ENCODE measurements at regions not wholly inside any gene's neighbourhood (a gene's known extent, or its start where the extent isn't known, plus 50 kb on each side); places are given as distances from the start of the nearest gene placed in this dataset.

DNA sequence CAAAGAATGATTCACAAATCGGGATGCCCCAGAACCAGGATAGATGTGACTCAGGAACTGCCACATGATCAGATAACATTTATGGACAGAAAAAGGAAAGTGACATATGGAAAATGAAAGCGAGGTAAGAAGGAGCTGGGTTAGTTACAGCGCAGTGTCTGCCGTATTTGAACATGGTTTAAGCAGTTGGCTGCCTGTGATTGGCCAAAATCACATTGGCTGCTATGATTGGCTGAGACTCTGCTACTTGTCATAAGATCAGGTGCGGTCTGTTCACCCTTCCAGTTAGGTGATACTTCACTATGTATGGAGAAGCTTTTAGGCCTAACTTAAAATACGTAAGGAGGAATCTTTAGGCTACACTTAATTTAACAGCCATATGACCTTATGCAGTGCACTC lies 322.7 kb upstream of the HAND2 start:
- no peak for TF ChIP-seq OSR1 (CRISPR knock-in tag; IDR thresholded peaks at IDR 0.05)
- no peak for TF ChIP-seq RARB (CRISPR knock-in tag; IDR thresholded peaks at IDR 0.05)
- ATAC-seq: no peak

GRCh38 chr4:173845580-173845979 lies 315.6 kb upstream of the HAND2 start:
- TF ChIP-seq ZFP3 (CRISPR knock-in tag; IDR thresholded peaks at IDR 0.05) (no peak), ARNTL (CRISPR knock-in tag; IDR thresholded peaks at IDR 0.05; ENCODE audit: borderline replicate concordance, low read depth) (no peak), SNAI2 (CRISPR knock-in tag; IDR thresholded peaks at IDR 0.05) (no peak), GLIS3 (CRISPR knock-in tag; IDR thresholded peaks at IDR 0.05) (no peak), TOX (CRISPR knock-in tag; IDR thresholded peaks at IDR 0.05; ENCODE audit: borderline replicate concordance) (no peak), ZNF565 (CRISPR knock-in tag; conservative IDR thresholded peaks at IDR 0.05; ENCODE audit: low read depth) (no peak), ZC3H10 (CRISPR knock-in tag; IDR thresholded peaks at IDR 0.05) (no peak), PPARA (CRISPR knock-in tag; IDR thresholded peaks at IDR 0.05; ENCODE audit: borderline replicate concordance) (no peak), RARB (CRISPR knock-in tag; IDR thresholded peaks at IDR 0.05) (no peak), ISL1 (CRISPR knock-in tag; IDR thresholded peaks at IDR 0.05) (no peak), ZNF8 (CRISPR knock-in tag; IDR thresholded peaks at IDR 0.05) (no peak), PATZ1 (CRISPR knock-in tag; IDR thresholded peaks at IDR 0.05; ENCODE audit: borderline replicate concordance) (no peak), ESRRG (CRISPR knock-in tag; IDR thresholded peaks at IDR 0.05) (no peak)
- TF ChIP-seq, protein P1, sequence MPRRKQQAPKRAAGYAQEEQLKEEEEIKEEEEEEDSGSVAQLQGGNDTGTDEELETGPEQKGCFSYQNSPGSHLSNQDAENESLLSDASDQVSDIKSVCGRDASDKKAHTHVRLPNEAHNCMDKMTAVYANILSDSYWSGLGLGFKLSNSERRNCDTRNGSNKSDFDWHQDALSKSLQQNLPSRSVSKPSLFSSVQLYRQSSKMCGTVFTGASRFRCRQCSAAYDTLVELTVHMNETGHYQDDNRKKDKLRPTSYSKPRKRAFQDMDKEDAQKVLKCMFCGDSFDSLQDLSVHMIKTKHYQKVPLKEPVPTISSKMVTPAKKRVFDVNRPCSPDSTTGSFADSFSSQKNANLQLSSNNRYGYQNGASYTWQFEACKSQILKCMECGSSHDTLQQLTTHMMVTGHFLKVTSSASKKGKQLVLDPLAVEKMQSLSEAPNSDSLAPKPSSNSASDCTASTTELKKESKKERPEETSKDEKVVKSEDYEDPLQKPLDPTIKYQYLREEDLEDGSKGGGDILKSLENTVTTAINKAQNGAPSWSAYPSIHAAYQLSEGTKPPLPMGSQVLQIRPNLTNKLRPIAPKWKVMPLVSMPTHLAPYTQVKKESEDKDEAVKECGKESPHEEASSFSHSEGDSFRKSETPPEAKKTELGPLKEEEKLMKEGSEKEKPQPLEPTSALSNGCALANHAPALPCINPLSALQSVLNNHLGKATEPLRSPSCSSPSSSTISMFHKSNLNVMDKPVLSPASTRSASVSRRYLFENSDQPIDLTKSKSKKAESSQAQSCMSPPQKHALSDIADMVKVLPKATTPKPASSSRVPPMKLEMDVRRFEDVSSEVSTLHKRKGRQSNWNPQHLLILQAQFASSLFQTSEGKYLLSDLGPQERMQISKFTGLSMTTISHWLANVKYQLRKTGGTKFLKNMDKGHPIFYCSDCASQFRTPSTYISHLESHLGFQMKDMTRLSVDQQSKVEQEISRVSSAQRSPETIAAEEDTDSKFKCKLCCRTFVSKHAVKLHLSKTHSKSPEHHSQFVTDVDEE (CRISPR knock-in tag; IDR thresholded peaks at IDR 0.05): no peak
- TF ChIP-seq, protein P2, sequence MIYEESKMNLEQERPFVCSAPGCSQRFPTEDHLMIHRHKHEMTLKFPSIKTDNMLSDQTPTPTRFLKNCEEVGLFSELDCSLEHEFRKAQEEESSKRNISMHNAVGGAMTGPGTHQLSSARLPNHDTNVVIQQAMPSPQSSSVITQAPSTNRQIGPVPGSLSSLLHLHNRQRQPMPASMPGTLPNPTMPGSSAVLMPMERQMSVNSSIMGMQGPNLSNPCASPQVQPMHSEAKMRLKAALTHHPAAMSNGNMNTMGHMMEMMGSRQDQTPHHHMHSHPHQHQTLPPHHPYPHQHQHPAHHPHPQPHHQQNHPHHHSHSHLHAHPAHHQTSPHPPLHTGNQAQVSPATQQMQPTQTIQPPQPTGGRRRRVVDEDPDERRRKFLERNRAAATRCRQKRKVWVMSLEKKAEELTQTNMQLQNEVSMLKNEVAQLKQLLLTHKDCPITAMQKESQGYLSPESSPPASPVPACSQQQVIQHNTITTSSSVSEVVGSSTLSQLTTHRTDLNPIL (CRISPR knock-in tag; IDR thresholded peaks at IDR 0.05; ENCODE audit: low read depth): no peak
- no peak for ATAC-seq

DNA sequence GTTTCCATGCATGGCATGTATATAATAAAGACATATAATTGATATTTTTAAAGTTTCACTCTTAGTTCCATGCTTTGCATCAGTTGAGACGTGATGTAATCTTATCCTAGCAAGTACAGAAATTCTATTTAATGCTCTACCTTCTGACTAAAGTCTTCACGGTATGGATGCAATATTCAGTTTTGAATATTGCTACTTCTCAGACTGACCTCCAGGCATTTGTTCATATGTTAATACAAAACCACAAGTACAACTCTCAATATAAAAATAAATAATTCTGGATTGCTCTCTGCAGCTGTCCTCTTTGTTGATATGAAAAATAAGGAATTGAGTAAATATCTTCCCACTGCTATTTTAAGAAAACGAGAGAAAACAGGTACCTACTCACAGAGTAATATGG lies 309.8 kb upstream of the HAND2 start:
- TF ChIP-seq GLIS3 (CRISPR knock-in tag; IDR thresholded peaks at IDR 0.05) (no peak), BACH2 (CRISPR knock-in tag; IDR thresholded peaks at IDR 0.05; ENCODE audit: borderline replicate concordance) (no peak), ZC3H10 (CRISPR knock-in tag; IDR thresholded peaks at IDR 0.05) (no peak), ZFP3 (CRISPR knock-in tag; IDR thresholded peaks at IDR 0.05) (no peak), ISL1 (CRISPR knock-in tag; IDR thresholded peaks at IDR 0.05) (no peak)
- TF ChIP-seq, protein P1 (CRISPR knock-in tag; IDR thresholded peaks at IDR 0.05): no peak
- no peak for ATAC-seq

DNA sequence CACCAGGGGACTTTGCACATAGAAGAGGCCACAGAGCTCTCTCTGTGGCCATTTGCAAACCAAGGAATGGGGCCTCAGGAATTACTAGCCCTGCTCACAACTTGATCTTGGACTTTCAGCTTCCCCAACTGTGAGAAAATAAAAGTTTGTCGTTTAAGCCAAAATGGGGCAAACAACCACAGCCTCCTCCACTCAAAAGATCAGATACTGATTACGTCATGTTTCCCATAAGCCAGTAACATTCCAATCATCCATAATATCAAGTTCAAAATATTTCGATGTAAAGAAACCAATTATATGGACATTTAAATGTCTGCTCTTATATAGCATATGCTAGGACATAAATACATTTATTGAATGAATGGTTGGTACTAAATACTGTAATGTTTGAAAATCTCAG lies 307.5 kb upstream of the HAND2 start:
- no peak for ATAC-seq
- TF ChIP-seq CSDC2 (CRISPR knock-in tag; IDR thresholded peaks at IDR 0.05): no peak
- TF ChIP-seq TCF4 (CRISPR knock-in tag; IDR thresholded peaks at IDR 0.05; ENCODE audit: borderline replicate concordance): no peak
- no peak for TF ChIP-seq ESRRG (CRISPR knock-in tag; IDR thresholded peaks at IDR 0.05)
- no peak for TF ChIP-seq ZNF8 (CRISPR knock-in tag; IDR thresholded peaks at IDR 0.05)
- TF ChIP-seq PPARA (CRISPR knock-in tag; IDR thresholded peaks at IDR 0.05; ENCODE audit: borderline replicate concordance): no peak
- TF ChIP-seq GLIS3 (CRISPR knock-in tag; IDR thresholded peaks at IDR 0.05): no peak
- TF ChIP-seq ZNF565 (CRISPR knock-in tag; conservative IDR thresholded peaks at IDR 0.05; ENCODE audit: low read depth): no peak
- TF ChIP-seq ISL1 (CRISPR knock-in tag; IDR thresholded peaks at IDR 0.05): no peak
- no peak for TF ChIP-seq RARB (CRISPR knock-in tag; IDR thresholded peaks at IDR 0.05)
- TF ChIP-seq SNAI2 (CRISPR knock-in tag; IDR thresholded peaks at IDR 0.05): no peak
- TF ChIP-seq POU6F1 (CRISPR knock-in tag; IDR thresholded peaks at IDR 0.05; ENCODE audit: borderline replicate concordance, low read depth): no peak
- TF ChIP-seq ZNF70 (CRISPR knock-in tag; IDR thresholded peaks at IDR 0.05): no peak
- TF ChIP-seq ZFP30 (CRISPR knock-in tag; IDR thresholded peaks at IDR 0.05): no peak
- TF ChIP-seq ZFP3 (CRISPR knock-in tag; IDR thresholded peaks at IDR 0.05): no peak
- TF ChIP-seq ARNTL (CRISPR knock-in tag; IDR thresholded peaks at IDR 0.05; ENCODE audit: borderline replicate concordance, low read depth): no peak
- TF ChIP-seq BACH2 (CRISPR knock-in tag; IDR thresholded peaks at IDR 0.05; ENCODE audit: borderline replicate concordance): no peak
- no peak for TF ChIP-seq TOX (CRISPR knock-in tag; IDR thresholded peaks at IDR 0.05; ENCODE audit: borderline replicate concordance)
- TF ChIP-seq PATZ1 (CRISPR knock-in tag; IDR thresholded peaks at IDR 0.05; ENCODE audit: borderline replicate concordance): no peak
- TF ChIP-seq OSR1 (CRISPR knock-in tag; IDR thresholded peaks at IDR 0.05): no peak

All from SK-N-SH treated with all-trans-retinoic acid at 6 μM for 48 hours (cell line).